GM21529 (cell line): ENCODE measurements at regions not wholly inside any gene's neighbourhood (a gene's known extent, or its start where the extent isn't known, plus 50 kb on each side); places are given as distances from the start of the nearest gene placed in this dataset.
A peak's percentile ranks its signal among the peaks of the same experiment; 100 is the strongest.
"Not testable (repeated sequence)": the region's sequence is repeated elsewhere in the genome, so short reads cannot be mapped to it uniquely, and the experiment has no call there.

Source experiments
- ATAC-seq: cut with Tn5 transposase; IDR thresholded peaks from one replicate; pipeline ENCODE4 v1.9.1; 2021; ENCODE audit not compliant: unreplicated experiment

DNA sequence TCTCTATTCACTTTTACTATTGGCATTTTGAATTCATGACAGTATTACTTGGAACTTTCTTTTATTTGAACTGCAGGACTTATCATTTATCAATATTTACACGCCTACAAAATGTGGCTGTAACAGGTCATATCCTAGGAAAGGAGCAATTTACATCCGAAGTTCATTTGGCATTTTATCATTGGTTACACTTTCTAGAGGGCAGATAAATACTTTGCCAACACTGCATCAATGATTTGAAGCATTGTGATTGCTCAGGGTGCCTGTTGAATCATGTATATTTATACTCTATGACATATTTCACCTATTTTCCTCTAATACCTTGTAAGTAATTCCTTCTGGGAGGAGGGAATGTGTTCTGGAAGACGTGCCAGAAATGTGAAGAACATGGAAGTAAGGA, 136.7 kb downstream of the MID1IP1 start:
- no peak for ATAC-seq

DNA sequence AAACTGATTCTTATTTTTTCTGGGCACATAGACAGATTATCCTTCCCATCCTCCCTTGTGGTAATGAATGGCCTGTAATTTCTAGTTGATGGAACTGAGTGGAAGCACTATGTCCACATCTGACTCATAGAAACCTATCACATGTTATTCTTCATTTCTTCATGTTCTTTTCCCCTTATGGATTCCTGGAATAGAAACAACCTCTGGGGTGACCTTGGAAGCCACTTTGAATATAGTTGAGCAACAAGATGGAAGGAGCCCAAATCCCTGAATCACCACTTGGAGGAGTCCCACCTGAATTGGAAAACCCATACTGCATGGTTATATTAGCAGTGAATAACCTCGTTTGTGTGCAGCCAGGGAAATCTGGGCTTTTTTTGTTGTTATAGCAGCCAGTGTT, 137.8 kb downstream of the MID1IP1 start:
- ATAC-seq, result no peak

DNA sequence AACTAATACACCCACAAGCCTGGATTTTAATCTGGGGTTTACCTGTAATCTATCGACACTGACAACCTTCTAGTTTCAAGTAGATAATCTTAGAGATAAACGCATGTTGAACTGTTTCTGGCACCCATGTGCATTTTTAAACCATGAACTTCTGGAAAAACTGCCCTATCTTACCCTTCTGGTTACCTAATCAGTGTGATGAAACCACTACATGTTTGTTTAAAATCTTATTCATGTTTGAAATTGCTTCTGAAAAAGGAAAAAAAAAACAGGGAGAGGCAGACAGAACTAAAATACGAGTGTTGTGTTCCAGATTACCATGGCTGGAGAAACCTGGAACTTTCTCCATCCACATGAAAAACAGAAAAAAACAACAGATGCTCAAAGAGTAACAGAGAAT, 139.3 kb downstream of the MID1IP1 start:
- no peak for ATAC-seq

DNA sequence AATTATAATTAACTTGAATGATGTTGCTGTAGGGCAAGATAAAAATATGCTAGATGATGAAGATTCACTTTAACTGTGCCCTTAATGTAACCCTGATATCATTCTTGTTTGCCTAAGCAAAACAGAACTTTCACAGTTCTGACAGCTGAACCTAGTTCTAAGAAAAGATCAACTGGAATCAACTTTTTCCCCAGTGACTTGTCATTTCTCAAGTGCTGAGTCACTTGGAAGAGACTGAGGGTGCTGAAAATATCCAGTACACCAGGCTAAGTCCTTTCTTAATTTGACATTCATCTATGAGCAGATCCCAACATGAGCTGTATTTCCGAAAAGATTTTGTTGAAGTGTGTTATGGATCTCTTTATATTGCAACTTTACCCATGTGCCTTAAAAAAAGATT, 140.4 kb downstream of the MID1IP1 start:
- ATAC-seq, result no peak

DNA sequence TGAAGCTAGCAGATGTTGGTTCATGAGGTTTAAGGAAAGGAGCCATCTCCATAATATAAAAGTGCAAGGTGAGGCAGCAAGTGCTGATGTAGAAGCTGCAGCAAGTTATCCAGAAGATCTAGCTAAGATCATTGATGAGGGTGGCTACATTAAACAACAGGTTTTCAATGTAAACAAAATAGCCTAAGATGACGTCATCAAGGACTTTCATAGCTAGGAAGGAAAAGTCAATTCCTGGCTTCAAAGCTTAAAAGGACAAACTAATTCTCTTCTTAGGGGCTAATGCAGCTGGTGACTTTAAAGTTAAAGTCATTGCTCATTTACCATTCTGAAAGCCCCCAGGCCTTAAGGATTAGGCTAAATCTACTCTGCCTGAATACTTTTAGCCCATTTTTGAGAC, 141.9 kb downstream of the MID1IP1 start:
- no peak for ATAC-seq

DNA sequence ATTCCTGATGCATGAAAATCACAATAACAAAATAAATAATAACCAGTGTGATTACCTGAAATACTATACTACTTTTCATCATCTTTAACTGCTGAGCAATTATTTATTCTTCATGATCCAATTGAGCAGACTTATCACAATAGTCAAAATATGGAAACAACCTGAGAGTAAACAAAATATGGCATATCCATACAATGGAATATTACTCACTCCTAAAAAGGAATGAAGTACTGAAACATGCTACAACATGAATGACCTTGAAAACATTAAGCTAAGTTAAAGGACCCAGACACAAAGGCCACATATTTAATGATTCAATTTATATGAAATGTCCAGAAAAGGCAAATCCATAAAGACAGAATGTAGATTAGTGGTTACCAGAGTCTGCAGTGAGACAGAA, 146.8 kb downstream of the MID1IP1 start:
- ATAC-seq, result no peak

DNA sequence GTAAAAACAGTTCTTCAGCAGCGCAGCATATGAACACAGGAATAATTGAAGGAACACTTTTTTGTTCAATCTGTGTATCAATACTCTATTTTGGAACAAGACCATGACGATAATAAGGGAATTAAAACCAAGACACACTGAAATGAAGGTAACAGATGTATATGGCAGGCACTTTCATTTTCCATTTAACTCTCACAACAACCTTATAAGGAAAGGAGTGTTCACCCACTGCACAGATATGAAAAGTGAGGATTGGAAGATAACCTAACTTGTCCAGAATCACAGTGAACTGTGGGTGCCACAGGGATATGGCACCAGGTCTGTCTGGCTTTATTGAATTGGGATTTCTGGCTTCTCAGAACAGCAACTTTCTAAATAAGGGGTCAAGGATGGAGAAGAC, 153.3 kb downstream of the MID1IP1 start:
- ATAC-seq, result no peak

DNA sequence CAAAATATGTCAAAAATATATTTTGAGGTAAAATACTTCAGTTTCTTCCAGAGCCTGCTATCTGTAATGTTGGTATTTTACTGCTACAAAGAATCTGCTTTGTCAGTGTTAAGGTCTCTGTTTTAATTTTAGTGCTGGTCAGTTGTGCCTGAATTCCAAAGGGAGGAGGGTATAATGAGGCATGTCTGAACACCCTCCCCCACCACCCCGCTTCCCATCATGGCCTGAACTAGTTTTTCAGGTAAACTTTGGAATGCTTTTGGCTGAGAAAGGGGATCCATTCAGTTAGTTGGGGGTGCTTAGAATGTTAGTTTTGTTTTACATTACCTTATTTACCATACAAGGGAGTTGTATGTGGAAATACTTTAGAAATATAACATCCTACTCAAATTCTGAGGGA, 158.5 kb downstream of the MID1IP1 start:
- no peak for ATAC-seq

DNA sequence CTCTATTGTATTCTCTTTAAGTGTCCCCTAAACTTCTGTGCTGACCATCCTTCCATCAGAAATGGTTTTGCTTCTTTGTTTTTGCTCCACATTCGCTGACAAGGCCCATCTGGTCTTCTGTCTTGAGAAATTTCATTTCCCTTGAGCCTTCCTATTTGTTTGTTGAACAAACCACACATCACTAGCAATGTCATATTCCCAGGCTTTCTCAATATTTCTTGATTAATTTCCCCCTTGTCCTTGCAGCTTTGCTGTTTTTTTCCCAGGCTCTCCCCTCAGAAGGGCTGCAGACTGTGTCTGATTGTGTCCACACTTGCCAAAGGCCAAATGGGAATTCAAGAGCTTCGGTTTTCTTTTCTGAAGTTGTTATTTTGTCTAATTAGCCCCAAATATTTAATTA, 158.9 kb downstream of the MID1IP1 start:
- ATAC-seq, result no peak

DNA sequence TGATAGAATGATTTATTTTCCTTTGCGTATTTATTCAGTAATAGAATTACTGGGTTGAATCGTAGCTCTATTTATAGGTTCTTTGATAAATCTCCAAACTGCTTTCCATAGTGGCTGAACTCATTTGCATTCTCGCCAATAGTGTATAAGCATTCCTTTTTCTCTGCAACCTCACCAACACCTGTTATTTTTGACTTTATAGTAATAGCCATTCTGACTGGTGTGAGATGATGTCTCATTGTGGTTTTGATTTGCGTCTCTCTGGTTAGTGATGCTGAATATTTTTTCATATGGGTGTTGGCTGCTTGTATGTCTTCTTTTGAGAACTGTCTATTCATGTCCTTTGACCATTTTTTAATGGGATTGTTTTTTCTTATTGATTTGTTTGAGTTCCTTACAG, 160.7 kb downstream of the MID1IP1 start:
- ATAC-seq, result no peak

DNA sequence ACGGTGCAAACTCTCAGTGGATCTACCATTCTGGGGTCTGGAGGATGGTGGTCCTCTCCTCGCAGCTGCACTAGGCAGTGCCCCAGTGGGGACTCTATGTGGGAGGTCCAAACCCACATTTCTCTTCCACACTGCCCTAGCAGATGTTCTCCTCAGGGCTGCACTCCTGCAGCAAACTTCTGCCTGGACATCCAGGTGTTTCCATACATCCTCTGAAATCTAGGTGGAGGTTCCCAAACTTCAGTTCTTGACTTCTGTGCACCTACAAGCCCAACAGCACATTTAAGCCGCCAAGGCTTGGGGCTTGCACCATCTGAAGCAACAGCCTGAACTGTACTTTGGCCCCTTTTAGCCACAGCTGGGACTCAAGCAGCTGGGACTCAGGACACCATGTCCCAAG, 162.0 kb downstream of the MID1IP1 start:
- not testable (repeated sequence) for ATAC-seq

DNA sequence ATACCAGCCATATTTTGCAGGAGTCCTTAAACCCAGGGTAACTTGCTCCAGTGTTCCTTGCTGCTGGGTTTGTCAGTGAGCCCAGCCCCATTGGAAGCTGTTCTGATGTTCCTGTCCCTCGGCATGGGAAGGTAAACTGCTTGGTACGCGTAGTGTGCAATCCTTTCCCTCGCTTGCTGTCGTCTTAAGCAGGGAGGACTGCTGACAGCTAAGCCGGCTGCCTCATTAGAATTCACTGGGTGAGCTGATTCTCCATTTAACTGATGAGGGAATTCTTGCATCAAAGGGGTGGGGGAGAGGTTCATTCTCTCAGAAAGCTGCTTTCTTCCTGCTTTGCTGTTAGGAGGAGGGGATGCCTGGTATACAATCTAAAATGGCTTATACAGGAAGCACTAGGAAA, 164.6 kb downstream of the MID1IP1 start:
- ATAC-seq, result no peak

DNA sequence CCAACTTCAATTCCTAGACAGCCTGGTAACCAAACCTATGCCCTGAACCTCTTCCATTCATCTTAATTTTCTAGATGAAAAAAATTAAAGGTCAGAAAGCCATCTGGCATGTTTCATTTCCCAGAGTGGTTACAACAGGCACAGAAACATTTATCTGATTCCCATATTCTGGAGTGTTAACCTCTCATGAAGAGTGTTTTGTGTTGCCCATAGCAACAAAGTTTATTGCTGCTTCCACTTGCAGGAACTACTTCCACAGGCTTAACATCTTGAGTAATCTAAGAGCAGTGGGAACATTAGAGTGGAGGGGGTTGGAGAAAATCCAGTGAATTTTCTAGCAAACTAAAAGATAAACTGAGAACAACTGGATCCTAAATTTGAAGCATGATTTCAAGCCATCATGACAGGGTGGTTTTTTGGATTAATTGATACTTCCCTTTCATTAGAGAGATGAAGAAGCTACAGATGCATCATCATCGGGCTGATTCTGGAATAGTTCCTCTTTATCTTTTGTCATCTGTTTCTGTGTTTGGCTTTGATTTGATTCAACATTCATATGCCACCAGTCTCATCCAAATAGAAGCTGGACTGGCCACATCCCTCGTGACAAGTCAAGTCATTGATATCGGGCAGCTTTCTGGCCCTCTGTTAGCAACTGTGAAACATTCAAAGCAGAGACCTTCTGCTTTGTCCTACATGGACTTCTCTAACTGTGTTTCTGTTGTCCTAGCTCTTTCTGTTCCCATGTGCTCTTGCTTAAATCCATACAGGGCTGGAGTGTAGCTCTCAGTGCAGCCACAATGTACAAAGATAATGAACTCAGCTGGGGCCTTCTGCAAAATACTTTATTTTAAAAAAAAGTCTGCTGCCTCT, 167.3 kb downstream of the MID1IP1 start:
- no peak for ATAC-seq

DNA sequence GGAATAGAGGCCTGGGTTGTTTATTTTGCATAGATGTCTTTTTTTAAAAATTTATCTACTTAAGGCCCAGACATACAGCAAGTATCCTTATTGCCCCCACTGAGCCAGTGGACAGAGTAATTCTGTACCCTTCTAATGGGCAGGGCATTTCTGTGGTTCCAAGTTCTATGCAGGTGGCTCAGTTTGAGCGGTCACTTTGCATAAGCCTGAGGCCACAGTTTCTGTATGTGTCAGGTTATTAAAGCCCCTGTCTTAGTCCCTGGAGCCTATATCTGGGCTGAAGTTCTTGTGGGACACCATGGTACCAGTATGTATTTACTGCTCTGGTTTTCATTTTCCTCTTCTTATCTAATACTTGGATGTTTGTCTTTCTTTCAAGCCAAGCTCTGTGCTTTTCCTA, 168.8 kb downstream of the MID1IP1 start:
- ATAC-seq, result peak; percentile 78

DNA sequence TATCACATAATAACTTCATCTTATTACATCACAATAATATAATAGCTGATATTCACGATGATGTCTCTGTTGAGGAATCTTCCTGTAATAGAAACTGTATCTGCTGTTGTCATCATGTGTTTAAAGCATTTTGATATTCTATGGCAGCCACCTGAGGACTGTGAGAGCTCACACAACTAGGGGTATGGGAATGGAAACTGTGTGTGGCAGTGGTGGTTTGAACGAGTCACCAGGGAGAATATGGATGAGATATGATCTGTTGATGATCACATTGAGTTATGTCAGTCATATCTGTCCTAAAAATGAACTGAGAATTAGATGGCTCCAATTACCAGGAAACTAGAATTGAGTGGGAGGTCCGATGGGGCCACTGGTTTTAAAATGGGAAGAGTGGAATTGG, 169.6 kb downstream of the MID1IP1 start:
- ATAC-seq, result no peak

DNA sequence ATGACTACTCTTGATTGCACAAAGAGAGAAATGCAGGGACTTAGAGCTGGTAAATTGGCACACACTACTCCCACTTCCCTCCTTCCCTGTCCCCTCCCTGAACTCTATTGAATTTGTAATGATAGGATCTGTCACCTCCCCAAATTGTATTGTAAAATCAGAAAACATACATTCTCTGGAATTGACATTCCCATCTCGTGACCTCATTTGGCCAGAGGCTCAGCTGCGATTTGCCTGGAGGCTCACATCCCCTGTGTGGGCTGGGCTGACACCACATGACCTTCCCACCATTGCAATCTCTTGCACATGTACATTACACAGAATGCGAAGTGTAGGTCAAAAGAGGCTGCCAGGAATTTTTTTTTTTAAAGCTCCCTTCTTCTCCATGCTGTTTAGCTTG, 172.1 kb downstream of the MID1IP1 start:
- ATAC-seq, result no peak

DNA sequence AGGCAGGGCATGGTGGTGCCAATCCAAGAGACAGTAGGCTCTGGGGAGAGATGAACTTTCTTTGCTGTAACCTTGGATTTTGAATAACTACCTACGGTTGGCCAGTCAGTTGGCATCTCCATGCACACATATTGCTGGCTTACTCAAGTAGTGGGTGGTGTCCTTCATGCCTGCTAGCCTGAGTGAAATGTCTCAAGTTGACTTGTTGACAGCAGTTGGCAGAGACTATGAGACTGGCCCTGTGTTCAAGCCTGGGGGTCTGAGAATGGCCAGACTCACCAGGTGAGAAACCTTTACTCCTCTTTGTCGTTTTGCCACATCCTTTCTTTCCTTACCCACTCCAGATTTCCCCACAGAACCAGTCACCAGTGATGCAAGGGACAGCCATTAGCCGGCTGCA, 173.3 kb downstream of the MID1IP1 start:
- no peak for ATAC-seq

DNA sequence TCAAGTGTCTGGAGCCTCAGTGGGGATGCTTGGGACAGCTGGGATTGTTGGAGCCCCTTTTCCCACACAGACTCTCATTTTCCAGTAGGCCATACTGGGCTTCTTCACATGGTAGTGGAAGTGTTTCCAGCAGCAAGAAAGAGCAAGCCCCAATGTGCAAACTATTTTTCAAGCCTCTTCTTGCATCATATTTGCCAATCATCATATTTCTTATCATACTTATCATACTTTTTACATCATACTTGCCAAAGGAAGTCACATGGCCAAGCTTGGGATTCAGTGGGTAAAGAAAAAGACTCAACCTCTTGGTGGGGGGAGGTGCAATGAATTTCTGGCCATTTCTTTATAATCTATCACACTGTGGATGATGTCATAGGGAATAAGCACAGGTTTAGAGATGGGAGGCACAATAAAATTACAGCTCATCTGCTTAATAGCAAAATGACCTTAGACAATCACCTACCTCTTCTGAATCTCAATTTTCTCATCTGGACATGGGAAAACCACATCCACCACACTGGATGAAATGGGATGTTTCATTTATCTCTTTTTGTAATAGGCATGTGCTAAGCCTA, 174.2 kb downstream of the MID1IP1 start:
- no peak for ATAC-seq

DNA sequence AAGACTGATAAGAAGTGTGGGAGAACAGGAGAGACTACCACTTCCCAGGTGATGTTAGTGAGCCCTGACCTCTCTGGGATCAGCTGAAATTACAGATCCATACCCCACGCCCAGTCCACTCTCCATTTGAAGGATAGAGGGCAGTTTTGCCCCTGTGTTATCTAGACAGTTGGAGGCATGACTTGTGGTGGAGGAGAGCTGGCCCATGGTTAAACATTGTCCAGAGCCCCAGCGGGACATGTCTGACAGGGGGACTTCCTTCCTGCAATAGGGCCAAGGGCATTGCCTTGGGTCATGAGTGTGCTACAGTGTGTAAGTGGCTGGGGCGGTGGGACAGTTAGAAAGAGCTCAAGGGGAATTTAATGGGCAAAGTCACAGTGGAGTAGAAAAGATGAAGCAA, 181.1 kb downstream of the MID1IP1 start:
- ATAC-seq, result no peak

DNA sequence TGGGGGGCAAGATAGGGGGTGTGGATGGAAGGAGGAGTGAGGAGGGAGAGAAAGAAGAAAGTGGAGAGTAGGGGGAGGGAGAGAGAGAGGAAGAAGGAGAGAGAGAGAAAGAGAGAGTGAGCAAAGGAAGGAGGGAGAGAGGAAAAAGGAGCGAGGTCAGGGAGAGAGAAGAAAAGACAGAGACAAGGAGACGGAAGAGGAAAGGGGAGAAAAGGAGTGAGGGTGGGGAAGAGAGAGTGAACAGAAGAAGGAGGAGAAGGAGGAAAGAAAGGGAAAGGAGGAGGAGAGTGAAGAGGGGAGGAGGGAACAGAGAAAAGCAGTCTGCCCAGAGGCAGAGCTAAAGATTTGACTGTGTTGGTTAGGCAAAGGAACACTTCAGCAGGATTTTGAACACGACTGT, 181.6 kb downstream of the MID1IP1 start:
- no peak for ATAC-seq

DNA sequence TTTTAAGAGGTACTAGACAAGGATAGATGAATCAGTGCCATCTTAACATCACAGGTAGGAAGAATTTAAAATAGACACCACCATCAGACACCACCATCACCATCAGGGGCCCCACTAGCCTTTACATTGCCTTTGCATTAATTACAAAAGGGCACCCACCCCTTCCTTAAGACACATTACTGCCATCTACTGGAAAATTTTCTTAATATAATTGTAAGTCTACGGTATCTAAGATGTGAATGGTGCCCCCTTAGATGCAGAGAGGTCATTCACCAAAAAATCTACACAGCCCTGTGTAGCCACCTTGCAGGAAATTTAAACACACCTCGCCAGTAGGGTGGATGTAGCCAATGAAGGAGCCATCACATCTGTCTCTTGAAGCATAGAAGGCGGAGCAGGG, 184.1 kb downstream of the MID1IP1 start:
- peak; percentile 48 for ATAC-seq

DNA sequence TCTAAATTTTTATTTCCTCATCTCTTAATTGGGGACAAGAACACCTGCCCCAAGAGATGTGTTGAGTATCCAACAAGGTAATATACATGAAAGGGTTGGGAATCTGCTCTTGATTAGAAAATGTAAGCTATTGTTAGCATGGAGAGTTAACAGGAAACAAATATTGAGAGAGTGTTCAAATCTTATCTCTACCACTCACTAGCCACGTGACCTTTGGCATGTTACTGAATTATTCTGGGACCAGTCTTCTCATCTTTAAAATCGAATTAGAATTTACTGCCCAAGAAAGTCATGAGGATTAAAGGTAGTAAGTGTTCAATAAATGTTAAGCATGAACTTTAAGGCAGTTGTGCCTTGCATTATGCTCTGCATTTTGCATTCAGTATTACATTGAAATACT, 184.7 kb downstream of the MID1IP1 start:
- ATAC-seq, result no peak

DNA sequence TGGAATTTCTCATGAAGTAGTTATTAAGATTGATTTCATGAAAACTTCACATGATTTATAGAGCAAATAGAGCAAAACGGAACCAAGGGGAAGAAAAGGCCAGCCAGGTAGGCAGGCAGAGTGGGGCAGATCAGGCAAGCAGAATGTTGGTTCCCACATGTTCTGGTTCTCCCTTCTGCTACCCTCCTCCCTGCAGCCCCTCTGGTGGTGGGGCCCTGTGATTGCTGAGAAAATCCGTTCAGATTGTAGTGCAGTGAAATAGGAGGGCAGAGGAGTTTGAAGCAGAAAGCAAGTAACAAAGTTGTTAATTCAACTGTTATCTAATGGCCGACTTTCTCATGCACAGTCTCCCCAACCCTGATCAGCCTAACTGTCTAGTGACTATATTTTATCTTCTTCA, 185.3 kb downstream of the MID1IP1 start:
- no peak for ATAC-seq
